H1 (cell line): ENCODE measurements at regions not wholly inside any gene's neighbourhood (a gene's known extent, or its start where the extent isn't known, plus 50 kb on each side); places are given as distances from the start of the nearest gene placed in this dataset.

Source experiments
- JUND ChIP-seq: IDR thresholded peaks from 2 replicates; pipeline ENCODE4 v1.6.1; 2011; ENCODE audit warnings: mild to moderate bottlenecking, improper control_type of control experiment, low read length
- ZNF274 ChIP-seq: IDR thresholded peaks from 2 replicates; pipeline ENCODE4 v1.7.0; 2012; ENCODE audit warnings: low read length, borderline replicate concordance; ENCODE audit errors: extremely low read depth
- TF ChIP-seq, protein P1 (sequence below), 3 experiments: IDR thresholded peaks; 1 replicate in 2 of 3; 2 replicates in 1 of 3; pipeline versions ENCODE4 v1.5.1 to v1.6.1; 2011; ENCODE audit warnings: low read length in 3 of 3, mild to moderate bottlenecking in 3 of 3, inconsistent platforms in 2 of 3, low read depth in 1 of 3, moderate library complexity in 1 of 3; ENCODE audit not compliant: insufficient read depth in 1 of 3; ENCODE audit errors: control extremely low read depth in 1 of 3

DNA sequence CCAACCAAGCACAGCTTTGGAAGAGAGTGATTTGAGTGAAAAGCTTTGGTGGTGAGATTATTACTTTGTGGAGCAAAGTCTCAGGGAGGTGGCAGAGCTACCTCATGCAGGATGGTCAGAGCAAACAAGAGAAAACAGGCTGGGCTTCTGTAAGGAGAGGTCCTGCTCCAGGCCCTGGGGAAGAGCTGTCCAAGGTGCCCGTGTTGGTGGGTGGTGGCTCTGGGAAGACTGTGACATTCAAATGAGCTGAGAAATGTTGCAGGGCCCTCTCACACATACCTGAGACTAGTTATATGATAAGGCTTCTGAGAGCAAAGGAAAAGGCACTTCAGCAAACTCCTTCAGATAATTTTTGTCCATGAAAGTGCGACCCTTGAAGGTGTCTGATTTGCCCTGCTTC lies 205.5 kb upstream of the SOX21 start (continued):
- TF ChIP-seq, protein P1, sequence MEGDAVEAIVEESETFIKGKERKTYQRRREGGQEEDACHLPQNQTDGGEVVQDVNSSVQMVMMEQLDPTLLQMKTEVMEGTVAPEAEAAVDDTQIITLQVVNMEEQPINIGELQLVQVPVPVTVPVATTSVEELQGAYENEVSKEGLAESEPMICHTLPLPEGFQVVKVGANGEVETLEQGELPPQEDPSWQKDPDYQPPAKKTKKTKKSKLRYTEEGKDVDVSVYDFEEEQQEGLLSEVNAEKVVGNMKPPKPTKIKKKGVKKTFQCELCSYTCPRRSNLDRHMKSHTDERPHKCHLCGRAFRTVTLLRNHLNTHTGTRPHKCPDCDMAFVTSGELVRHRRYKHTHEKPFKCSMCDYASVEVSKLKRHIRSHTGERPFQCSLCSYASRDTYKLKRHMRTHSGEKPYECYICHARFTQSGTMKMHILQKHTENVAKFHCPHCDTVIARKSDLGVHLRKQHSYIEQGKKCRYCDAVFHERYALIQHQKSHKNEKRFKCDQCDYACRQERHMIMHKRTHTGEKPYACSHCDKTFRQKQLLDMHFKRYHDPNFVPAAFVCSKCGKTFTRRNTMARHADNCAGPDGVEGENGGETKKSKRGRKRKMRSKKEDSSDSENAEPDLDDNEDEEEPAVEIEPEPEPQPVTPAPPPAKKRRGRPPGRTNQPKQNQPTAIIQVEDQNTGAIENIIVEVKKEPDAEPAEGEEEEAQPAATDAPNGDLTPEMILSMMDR (IDR thresholded peaks at IDR 0.05; ENCODE audit: control extremely low read depth in 1 of 3, insufficient read depth in 1 of 3, low read depth in 1 of 3, low read length in 3 of 3) = no peak
- TF ChIP-seq ZNF274 (no peak), JUND (no peak)
